GM23248 (cell line): ENCODE measurements at regions not wholly inside any gene's neighbourhood (a gene's known extent, or its start where the extent isn't known, plus 50 kb on each side); places are given as distances from the start of the nearest gene placed in this dataset.
"Not testable (repeated sequence)": the region's sequence is repeated elsewhere in the genome, so short reads cannot be mapped to it uniquely, and the experiment has no call there.

Experiments
- EZH2 ChIP-seq: fragments of 200-600 bp; sonication (generic); IDR thresholded peaks from 2 replicates; pipeline ENCODE4 v1.6.1; 2018; ENCODE audit warnings: antibody characterized with exemption, mild to moderate bottlenecking; ENCODE audit not compliant: insufficient read depth, poor library complexity, severe bottlenecking
- EZH2phosphoT487 ChIP-seq: fragments of 200-600 bp; sonication (generic); IDR thresholded peaks from 2 replicates; pipeline ENCODE4 v1.6.1; 2018; ENCODE audit warnings: antibody characterized with exemption, moderate library complexity, mild to moderate bottlenecking, low read depth; ENCODE audit not compliant: insufficient read depth

DNA sequence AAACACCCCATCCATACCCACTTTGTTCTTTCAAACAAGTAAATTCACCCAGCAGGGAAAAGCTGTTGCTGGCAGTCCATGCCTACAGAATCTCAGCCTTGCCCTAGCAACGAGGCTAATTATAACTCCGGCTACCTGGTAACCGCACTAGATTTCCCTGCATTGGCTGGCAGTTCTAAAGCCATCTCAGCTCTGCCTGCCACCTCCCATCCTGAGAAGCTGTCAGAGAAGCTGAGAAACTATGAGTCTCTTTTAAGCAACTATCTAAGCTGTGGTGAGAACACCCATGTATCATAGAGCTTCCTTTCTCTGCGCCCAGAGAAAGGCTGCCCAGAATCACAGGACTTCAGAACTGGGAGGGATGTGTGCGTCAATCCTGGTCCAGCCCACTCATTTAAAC lies 126.5 kb upstream of the NBPF9 start:
- not testable (repeated sequence) for TF ChIP-seq EZH2, EZH2phosphoT487
